ENCODE measurements at regions not wholly inside any gene's neighbourhood (a gene's known extent, or its start where the extent isn't known, plus 50 kb on each side); places are given as distances from the start of the nearest gene placed in this dataset.

GRCh38 chr13:31057403-31058033 lies 104.2 kb downstream of the HSPH1 start:
- Histone ChIP-seq H3K27me3 (replicated peaks) (no peaks in the 10 kb centered on the region), H3K4me3 (ENCODE audit: low read depth, low read length) (no peak overlapping the region), H3K36me3 (replicated peaks) (no peaks in the 10 kb centered on the region), H3K27ac (no peak overlapping the region)
- in situ Hi-C loops (cut with HindIII; ENCODE audit: low pct_ligation_motif_present, low sequenced_read_pairs), result no loop called here
- no peak for DNase-seq
- TF ChIP-seq, protein P1, sequence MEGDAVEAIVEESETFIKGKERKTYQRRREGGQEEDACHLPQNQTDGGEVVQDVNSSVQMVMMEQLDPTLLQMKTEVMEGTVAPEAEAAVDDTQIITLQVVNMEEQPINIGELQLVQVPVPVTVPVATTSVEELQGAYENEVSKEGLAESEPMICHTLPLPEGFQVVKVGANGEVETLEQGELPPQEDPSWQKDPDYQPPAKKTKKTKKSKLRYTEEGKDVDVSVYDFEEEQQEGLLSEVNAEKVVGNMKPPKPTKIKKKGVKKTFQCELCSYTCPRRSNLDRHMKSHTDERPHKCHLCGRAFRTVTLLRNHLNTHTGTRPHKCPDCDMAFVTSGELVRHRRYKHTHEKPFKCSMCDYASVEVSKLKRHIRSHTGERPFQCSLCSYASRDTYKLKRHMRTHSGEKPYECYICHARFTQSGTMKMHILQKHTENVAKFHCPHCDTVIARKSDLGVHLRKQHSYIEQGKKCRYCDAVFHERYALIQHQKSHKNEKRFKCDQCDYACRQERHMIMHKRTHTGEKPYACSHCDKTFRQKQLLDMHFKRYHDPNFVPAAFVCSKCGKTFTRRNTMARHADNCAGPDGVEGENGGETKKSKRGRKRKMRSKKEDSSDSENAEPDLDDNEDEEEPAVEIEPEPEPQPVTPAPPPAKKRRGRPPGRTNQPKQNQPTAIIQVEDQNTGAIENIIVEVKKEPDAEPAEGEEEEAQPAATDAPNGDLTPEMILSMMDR (IDR thresholded peaks at IDR 0.05; ENCODE audit: low read depth, low read length, missing control alignments), result no peak

DNA sequence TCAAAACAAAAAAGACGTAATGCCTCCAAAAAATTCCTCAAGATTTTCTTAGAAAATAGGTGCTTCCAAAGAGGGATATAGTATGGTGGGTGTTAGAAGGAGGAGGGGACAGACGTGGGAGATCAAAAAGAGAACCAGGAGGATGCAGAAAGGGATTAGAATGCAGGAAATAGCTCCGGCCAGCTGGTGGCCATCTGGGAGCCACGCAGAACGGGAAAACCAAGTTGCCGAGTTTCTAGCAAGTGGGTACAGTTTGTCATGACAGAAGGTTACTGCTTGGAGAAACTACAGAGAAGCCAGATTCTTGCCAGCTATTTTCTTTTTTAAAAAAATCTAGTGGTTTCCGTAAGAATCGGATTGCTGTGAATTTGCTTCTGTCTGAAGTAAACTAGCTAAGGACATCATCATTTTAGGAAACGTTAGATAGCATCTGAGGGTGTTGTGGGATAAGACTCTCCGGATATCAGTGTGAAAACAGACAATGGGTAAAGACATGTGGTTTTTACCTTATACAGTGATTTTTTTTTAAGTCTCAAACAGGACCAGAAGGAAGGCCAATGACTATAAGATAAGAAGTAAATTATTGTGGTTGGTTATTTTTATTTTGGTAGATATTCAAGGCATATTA lies 104.9 kb downstream of the HSPH1 start:
- in situ Hi-C loops (cut with HindIII; ENCODE audit: low pct_ligation_motif_present, low sequenced_read_pairs), result no loop called here
- TF ChIP-seq, protein P1 (IDR thresholded peaks at IDR 0.05; ENCODE audit: low read depth, low read length, missing control alignments), result peak; percentile 36
- no peaks in the 10 kb centered on the region for H3K36me3 ChIP-seq (replicated peaks)
- H3K4me3 ChIP-seq (ENCODE audit: low read depth, low read length), result no peak overlapping the region
- H3K27me3 ChIP-seq (replicated peaks), result no peaks in the 10 kb centered on the region
- DNase-seq, result no peak
- no peak overlapping the region for H3K27ac ChIP-seq

DNA sequence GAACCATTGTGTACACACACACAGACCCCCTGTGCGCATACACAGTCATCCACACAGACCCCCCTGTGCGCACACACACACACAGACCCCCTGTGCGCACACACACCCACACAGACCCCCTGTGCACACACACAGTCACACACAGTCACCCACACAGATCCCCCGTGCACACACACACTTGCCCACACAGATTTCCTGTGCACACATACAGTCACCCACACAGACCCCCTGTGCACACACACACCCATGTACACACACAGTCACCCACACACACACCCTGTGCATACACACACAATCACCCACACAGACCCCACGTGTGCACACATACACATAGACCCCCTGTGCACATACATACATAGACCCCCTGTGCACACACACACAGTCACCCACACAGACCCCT lies 106.1 kb downstream of the HSPH1 start:
- Histone ChIP-seq H3K4me3 (ENCODE audit: low read depth, low read length) (no peak overlapping the region), H3K36me3 (replicated peaks) (no peaks in the 10 kb centered on the region), H3K27me3 (replicated peaks) (no peaks in the 10 kb centered on the region), H3K27ac (no peak overlapping the region)
- TF ChIP-seq, protein P1 (IDR thresholded peaks at IDR 0.05; ENCODE audit: low read depth, low read length, missing control alignments), result no peak
- in situ Hi-C loops (cut with HindIII; ENCODE audit: low pct_ligation_motif_present, low sequenced_read_pairs), result no loop called here
- no peak for DNase-seq

- in situ Hi-C loops (cut with HindIII; ENCODE audit: low pct_ligation_motif_present, low sequenced_read_pairs), result no loop called here
These were observed 107.1 kb downstream of the HSPH1 start for GRCh38 chr13:31054632-31055031.

DNA sequence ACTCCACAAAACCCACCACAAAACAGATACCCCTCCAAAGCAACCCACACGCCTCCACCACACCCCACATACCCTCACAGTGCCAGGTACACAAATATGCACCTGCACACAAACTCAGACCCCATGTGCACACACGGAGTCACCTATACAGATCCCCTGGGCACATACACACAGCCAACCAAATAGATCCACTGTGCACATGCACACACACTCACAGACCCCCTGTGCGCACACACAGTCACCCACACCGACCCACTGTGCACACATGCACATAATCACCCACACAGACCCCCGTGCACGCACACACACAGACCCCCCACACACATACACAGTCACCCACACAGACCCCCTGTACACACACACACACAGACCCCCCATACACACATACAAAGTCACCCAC lies 107.8 kb downstream of the HSPH1 start:
- H3K36me3 ChIP-seq (replicated peaks), result no peaks in the 10 kb centered on the region
- no peaks in the 10 kb centered on the region for H3K27me3 ChIP-seq (replicated peaks)
- TF ChIP-seq, protein P1 (IDR thresholded peaks at IDR 0.05; ENCODE audit: low read depth, low read length, missing control alignments), result no peak
- no peak overlapping the region for H3K27ac ChIP-seq
- no peak for DNase-seq
- in situ Hi-C loops (cut with HindIII; ENCODE audit: low pct_ligation_motif_present, low sequenced_read_pairs), result no loop called here
- H3K4me3 ChIP-seq (ENCODE audit: low read depth, low read length), result no peak overlapping the region

More at GRCh38 chr13:31054632-31055031, 107.1 kb downstream of the HSPH1 start:
- no peaks in the 10 kb centered on the region for H3K27me3 ChIP-seq (replicated peaks)
- no peaks in the 10 kb centered on the region for H3K36me3 ChIP-seq (replicated peaks)
- H3K4me3 ChIP-seq (ENCODE audit: low read depth, low read length), result no peak overlapping the region
- no peak for DNase-seq
- H3K27ac ChIP-seq, result no peak overlapping the region
- TF ChIP-seq, protein P1 (IDR thresholded peaks at IDR 0.05; ENCODE audit: low read depth, low read length, missing control alignments), result no peak
